Smooth muscle cell (in vitro differentiated cells): ENCODE measurements at regions not wholly inside any gene's neighbourhood (a gene's known extent, or its start where the extent isn't known, plus 50 kb on each side); places are given as distances from the start of the nearest gene placed in this dataset.

Experiments
- DNase-seq: peaks from one replicate; lab custom pipeline; 2025; ENCODE audit not compliant: unreplicated experiment; lab: John Stamatoyannopoulos, UW
- H2AFZ ChIP-seq: fragments of 200-600 bp; sonication (generic); 2 replicates; pipeline ENCODE4 v1.6.0; 2016; ENCODE audit warnings: antibody characterized with exemption, low read depth, mild to moderate bottlenecking
- H3F3A ChIP-seq: fragments of 200-600 bp; sonication (generic); 2 replicates; pipeline ENCODE4 v1.6.0; 2017; ENCODE audit warnings: antibody characterized with exemption, low read depth
- H3K27ac ChIP-seq: fragments of 200-600 bp; sonication (generic); 2 replicates; pipeline ENCODE4 v1.5.1; 2016; ENCODE audit warnings: low read depth, mild to moderate bottlenecking
- H3K27me3 ChIP-seq: fragments of 200-600 bp; sonication (generic); 2 replicates; pipeline ENCODE4 v1.6.1; 2016; ENCODE audit warnings: low read depth, mild to moderate bottlenecking
- H3K36me3 ChIP-seq: fragments of 200-600 bp; sonication (generic); 2 replicates; pipeline ENCODE4 v1.5.1; 2016; ENCODE audit warnings: low read depth
- H3K4me1 ChIP-seq: fragments of 200-600 bp; sonication (generic); 2 replicates; pipeline ENCODE4 v1.5.1; 2016; ENCODE audit warnings: low read depth
- H3K4me2 ChIP-seq: fragments of 200-600 bp; sonication (generic); 2 replicates; pipeline ENCODE4 v1.6.0; 2016; ENCODE audit warnings: mild to moderate bottlenecking
- H3K4me3 ChIP-seq: fragments of 200-600 bp; sonication (generic); 2 replicates; pipeline ENCODE4 v1.5.1; 2016; ENCODE audit warnings: mild to moderate bottlenecking
- H3K79me2 ChIP-seq: fragments of 200-600 bp; sonication (generic); 2 replicates; pipeline ENCODE4 v1.6.0; 2016; ENCODE audit warnings: low read depth, mild to moderate bottlenecking
- H3K9ac ChIP-seq: fragments of 200-600 bp; sonication (generic); 2 replicates; pipeline ENCODE4 v1.6.0; 2016; ENCODE audit warnings: low read depth
- H3K9me3 ChIP-seq: fragments of 200-600 bp; sonication (generic); replicated peaks from 2 replicates; pipeline ENCODE4 v1.5.1; 2016; ENCODE audit warnings: low read depth
- H4K20me1 ChIP-seq: fragments of 200-600 bp; sonication (generic); 2 replicates; pipeline ENCODE4 v1.6.0; 2016; ENCODE audit warnings: low read depth
- WGBS: methylation state at CpG from one replicate; pipeline ENCODE4 v1.1.7; 2016; ENCODE audit warnings: low lambda C conversion rate; 5-methylcytosine and 5-hydroxymethylcytosine counted together
- TF ChIP-seq, protein P1 (sequence below): fragments of 200-600 bp; sonication (generic); IDR thresholded peaks from 2 replicates; pipeline ENCODE4 v1.5.1; 2017; ENCODE audit warnings: borderline replicate concordance, mild to moderate bottlenecking, antibody characterized with exemption; ENCODE audit not compliant: insufficient read depth, poor library complexity, severe bottlenecking

DNA sequence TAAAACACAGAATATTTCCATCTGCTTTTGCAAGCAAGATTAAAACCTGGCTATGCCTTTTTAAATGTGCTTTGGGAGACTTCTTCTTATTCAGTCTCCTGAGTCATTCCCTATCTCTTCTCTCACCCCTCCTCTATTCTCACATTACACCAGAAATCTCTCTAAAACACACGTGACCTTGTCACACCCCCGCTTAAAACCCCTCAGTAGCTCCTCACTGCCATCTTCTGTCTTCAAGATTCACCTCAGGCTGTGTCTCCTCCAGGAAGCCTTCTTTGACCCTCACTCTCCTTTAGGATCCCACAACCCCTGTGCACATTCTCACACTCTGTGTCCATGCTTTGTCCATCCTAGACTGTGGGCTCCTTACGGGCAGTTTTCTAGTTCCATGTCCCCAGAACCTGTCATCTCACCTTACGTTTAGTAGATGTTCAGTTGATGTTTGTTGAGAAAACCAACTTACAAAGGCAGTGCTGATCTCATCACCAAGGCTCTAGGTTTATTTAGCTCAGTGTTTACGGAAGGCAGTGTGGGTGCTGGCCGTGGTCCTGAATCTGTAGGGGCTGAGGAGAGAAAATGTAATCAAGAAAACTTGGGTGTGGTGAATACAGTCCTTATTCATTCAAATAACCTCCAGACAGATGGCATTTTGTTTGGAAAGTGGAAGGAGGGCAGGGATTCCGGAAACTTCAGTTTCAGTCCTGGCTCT lies 143.5 kb downstream of the DMRTA2 start:
- H2AFZ ChIP-seq = no peak overlapping the region
- no peaks in the 10 kb centered on the region for H3K79me2 ChIP-seq
- 54% methylated on average over 7 of the region's 7 CpGs for WGBS
- H3K4me1 ChIP-seq = no peaks in the 10 kb centered on the region
- no peaks in the 10 kb centered on the region for H3F3A ChIP-seq
- TF ChIP-seq, protein P1, sequence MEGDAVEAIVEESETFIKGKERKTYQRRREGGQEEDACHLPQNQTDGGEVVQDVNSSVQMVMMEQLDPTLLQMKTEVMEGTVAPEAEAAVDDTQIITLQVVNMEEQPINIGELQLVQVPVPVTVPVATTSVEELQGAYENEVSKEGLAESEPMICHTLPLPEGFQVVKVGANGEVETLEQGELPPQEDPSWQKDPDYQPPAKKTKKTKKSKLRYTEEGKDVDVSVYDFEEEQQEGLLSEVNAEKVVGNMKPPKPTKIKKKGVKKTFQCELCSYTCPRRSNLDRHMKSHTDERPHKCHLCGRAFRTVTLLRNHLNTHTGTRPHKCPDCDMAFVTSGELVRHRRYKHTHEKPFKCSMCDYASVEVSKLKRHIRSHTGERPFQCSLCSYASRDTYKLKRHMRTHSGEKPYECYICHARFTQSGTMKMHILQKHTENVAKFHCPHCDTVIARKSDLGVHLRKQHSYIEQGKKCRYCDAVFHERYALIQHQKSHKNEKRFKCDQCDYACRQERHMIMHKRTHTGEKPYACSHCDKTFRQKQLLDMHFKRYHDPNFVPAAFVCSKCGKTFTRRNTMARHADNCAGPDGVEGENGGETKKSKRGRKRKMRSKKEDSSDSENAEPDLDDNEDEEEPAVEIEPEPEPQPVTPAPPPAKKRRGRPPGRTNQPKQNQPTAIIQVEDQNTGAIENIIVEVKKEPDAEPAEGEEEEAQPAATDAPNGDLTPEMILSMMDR = no peak
- H3K9me3 ChIP-seq = no peaks in the 10 kb centered on the region
- no peak for DNase-seq
- H3K36me3 ChIP-seq = no peaks in the 10 kb centered on the region
- H3K4me2 ChIP-seq = no peak overlapping the region
- no peaks in the 10 kb centered on the region for H4K20me1 ChIP-seq
- no peaks in the 10 kb centered on the region for H3K27me3 ChIP-seq
- H3K27ac ChIP-seq = no peak overlapping the region
- no peak overlapping the region for H3K4me3 ChIP-seq
- H3K9ac ChIP-seq = no peak overlapping the region

- no peak overlapping the region for H3K9ac ChIP-seq
- no peaks in the 10 kb centered on the region for H4K20me1 ChIP-seq
- H3K4me2 ChIP-seq = no peak overlapping the region
- no peaks in the 10 kb centered on the region for H3K36me3 ChIP-seq
- no peaks in the 10 kb centered on the region for H3K4me1 ChIP-seq
- H3K79me2 ChIP-seq = no peaks in the 10 kb centered on the region
- 36% methylated on average over 3 of the region's 3 CpGs for WGBS
- TF ChIP-seq, protein P1 = no peak
- H3K9me3 ChIP-seq = no peaks in the 10 kb centered on the region
- H3K27me3 ChIP-seq = no peaks in the 10 kb centered on the region
- no peaks in the 10 kb centered on the region for H3F3A ChIP-seq
- no peak for DNase-seq
- H3K4me3 ChIP-seq = no peak overlapping the region
- H3K27ac ChIP-seq = no peak overlapping the region
- no peak overlapping the region for H2AFZ ChIP-seq
These were observed 144.3 kb downstream of the DMRTA2 start for GRCh38 chr1:50278961-50279360.

DNA sequence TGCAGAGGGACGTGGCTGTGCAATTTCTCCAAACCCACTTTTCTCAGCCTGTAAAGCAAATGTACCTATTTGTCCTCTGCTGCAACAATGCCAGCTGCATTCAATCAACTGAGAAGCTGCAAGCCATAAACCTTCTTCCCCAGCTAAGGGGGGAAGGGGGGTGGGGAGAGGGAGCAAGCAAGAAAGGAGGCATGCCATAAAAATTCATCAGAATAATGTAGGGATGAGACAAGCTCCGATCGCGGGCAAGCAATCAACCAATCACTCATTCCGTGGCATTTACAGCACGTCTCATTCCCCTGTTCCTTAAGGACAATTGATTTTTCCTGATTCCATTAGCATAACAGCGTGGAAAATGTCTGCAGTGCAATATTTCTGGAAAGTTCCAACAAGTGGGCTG lies 144.8 kb downstream of the DMRTA2 start:
- Histone ChIP-seq H3K27me3 (no peaks in the 10 kb centered on the region), H3K9ac (no peak overlapping the region), H3K9me3 (no peaks in the 10 kb centered on the region), H2AFZ (no peak overlapping the region), H3K4me3 (no peak overlapping the region), H3K27ac (no peak overlapping the region), H3K4me1 (no peaks in the 10 kb centered on the region), H4K20me1 (no peaks in the 10 kb centered on the region), H3K79me2 (no peaks in the 10 kb centered on the region), H3K36me3 (no peaks in the 10 kb centered on the region), H3K4me2 (no peak overlapping the region), H3F3A (no peaks in the 10 kb centered on the region)
- TF ChIP-seq, protein P1 = no peak
- WGBS = 71% methylated on average over 7 of the region's 7 CpGs
- no peak for DNase-seq

GRCh38 chr1:50275566-50275965 lies 147.7 kb downstream of the DMRTA2 start:
- no peak for DNase-seq
- no peaks in the 10 kb centered on the region for H3K79me2 ChIP-seq
- H3K4me3 ChIP-seq = no peak overlapping the region
- no peak overlapping the region for H3K27ac ChIP-seq
- no peak overlapping the region for H3K4me2 ChIP-seq
- H3F3A ChIP-seq = no peaks in the 10 kb centered on the region
- H3K36me3 ChIP-seq = no peaks in the 10 kb centered on the region
- no peaks in the 10 kb centered on the region for H3K27me3 ChIP-seq
- 70% methylated on average over 6 of the region's 9 CpGs for WGBS
- no peaks in the 10 kb centered on the region for H4K20me1 ChIP-seq
- TF ChIP-seq, protein P1 = no peak
- no peak overlapping the region for H2AFZ ChIP-seq
- no peak overlapping the region for H3K9ac ChIP-seq
- H3K9me3 ChIP-seq = no peaks in the 10 kb centered on the region
- no peaks in the 10 kb centered on the region for H3K4me1 ChIP-seq
